Stimulated activated CD4-positive, alpha-beta T cell treated with anti-CD3 and anti-CD28 coated beads, Interleukin-4, amount 100 ng/mL, for 1 hour (primary cell): ENCODE measurements at regions not wholly inside any gene's neighbourhood (a gene's known extent, or its start where the extent isn't known, plus 50 kb on each side); places are given as distances from the start of the nearest gene placed in this dataset.

Experiments
- DNase-seq: peaks from one replicate; pipeline ENCODE4 v3.0.0-alpha.2; 2020

- DNase-seq = no peak
Measured at GRCh38 chr9:117945286-117945685, 241.1 kb downstream of the TLR4 start.

- DNase-seq = no peak
Measured at GRCh38 chr9:117951127-117951526, 246.9 kb downstream of the TLR4 start.

GRCh38 chr9:117952581-117952980 lies 248.4 kb downstream of the TLR4 start:
- DNase-seq = no peak

DNA sequence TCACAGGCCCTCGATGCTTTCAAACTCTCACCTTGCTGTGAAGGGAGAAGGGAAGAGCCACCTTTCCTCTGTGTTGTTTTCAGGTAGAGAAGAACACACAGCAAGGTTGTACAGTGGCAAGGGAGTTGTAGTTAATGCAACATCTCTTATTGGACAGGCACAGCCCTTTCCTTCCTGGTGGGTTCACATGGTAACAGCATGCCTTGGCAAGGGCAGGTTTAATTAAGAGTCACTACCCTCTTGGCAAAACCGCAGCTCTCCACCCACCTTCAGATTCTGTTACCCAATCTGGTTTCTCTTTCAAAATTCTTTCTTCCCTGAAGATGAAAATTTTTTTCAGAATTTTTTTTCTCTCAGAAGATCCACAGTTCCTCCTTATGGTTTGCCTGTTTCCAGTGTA lies 253.1 kb downstream of the TLR4 start:
- DNase-seq = no peak

DNA sequence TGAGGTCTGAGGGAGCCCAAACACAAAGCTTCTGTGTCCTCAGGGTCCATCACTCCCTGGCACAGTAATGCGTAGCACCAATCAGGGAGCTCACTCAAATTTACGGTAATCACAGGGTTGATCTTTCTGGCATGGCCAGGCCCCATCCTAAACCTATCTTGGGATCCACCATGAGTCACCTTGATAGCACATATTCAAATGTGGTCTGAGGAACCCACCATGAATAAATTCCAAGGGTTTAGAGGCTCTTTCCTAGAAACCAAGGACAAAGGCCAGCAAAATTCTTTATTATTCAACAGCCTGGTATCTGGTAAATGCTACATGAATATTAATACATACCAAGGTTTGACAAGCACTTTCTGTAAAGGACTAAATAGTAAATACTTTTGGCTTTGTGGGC lies 254.5 kb downstream of the TLR4 start:
- DNase-seq = no peak

- no peak for DNase-seq
Measured at GRCh38 chr9:117963493-117964090, 259.4 kb downstream of the TLR4 start.

GRCh38 chr9:117970276-117971050 lies 266.3 kb downstream of the TLR4 start:
- no peak for DNase-seq

GRCh38 chr9:117974108-117974507 lies 269.9 kb downstream of the TLR4 start:
- no peak for DNase-seq

DNA sequence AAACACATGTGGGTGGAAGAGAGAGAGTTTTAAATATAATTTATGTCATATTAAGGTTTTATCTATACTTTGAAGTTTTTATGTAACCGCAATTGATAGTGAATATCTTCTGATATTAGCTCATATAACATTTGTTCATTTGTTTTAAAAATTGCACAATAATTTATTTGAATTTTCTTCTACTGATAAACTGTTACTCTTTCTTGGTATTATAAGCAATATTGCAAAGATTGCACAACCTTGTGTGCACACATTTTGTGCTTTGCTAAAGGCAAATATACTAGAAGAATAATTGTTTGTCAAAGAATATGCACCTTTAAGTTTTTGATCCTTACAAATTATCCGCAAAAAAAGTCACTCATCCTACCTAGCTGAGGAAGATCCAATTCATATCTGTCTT lies 275.7 kb downstream of the TLR4 start:
- no peak for DNase-seq

GRCh38 chr9:117987945-117988344 lies 283.7 kb downstream of the TLR4 start:
- no peak for DNase-seq

DNA sequence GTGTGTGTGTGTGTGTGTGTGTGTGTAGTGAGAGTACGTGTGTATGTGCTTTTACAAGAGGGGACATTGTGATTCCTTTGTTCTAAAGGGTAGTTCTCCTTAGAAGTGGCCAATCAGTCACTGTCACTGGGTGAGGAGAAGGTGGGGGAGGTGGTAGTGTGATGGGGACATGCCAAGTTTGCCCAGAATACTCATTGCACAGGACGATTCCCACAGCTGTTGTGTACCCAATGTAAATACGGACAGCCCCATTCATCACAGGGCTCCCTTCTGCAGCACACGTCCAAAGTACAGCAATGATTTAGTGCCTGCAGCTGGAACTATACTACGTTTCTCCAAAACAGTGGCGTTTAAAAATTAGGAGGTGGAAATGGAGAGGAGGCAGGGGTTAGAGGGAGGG lies 287.8 kb downstream of the TLR4 start:
- DNase-seq = no peak

- no peak for DNase-seq
Measured at GRCh38 chr9:118000581-118000980, 296.4 kb downstream of the TLR4 start.

- no peak for DNase-seq
Measured at GRCh38 chr9:118003240-118003639, 299.0 kb downstream of the TLR4 start.

DNA sequence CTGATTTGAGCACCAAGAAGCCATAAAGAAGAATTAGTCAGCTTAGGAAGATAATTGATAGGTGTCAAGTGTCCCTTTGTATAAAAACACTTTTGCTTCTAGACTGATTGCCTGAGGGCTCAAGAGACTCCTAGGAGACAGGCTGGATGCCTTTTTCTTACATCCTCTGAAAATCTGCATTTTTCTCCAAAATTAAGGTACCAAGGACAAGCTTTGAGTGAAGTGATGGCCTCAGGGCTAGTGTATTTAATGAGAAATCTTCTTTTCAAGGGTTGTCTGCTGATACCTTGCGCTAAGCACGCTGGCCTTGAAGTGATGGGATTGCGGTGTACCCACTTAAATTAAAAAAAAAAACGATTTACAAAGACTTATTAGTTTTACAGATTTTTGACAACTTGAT lies 304.0 kb downstream of the TLR4 start:
- DNase-seq = no peak

DNA sequence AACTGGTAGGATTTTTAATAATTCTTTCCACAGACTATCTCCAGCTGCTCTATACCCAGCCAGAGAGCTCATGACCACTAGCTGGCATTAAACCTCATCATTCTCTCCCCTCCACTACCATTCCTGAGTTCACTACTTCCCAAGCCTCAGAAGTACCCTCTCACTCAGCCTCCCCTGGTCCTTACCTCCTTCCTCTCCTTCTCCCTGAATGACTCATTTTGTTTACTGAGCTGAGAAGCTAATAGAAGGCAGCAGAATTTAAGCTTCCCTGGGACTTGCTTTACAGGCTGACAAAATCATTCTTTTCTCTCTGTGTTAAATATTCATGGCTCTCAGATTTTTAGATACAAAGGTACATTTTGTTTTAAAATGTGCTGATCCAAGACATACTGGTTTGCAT lies 305.4 kb downstream of the TLR4 start:
- DNase-seq = no peak

DNA sequence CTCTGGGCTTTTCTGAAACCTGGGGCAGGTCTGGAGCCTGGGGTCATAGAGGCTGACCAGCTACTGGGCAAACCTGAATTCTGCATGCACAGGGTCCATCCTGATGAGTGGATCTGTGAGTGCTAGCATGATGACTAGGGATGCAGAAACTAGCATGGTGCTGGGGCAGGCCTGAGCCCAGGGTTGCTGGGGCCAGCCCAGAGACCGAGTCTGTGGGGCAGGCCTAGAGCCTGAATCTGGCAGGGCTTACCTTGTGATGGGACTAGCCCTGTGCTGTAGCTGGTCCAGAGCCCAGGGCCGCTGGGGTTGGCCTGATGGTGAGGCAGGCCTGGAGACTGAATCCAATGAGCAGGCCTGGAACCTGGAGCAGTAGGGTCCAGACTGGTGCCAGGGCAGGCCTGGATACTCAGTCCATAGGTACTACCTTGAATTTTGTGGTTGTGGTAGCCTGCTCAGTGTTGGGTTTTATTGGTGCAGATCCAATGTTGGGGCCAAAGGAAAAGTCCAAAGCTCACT lies 313.5 kb downstream of the TLR4 start:
- DNase-seq = no peak

DNA sequence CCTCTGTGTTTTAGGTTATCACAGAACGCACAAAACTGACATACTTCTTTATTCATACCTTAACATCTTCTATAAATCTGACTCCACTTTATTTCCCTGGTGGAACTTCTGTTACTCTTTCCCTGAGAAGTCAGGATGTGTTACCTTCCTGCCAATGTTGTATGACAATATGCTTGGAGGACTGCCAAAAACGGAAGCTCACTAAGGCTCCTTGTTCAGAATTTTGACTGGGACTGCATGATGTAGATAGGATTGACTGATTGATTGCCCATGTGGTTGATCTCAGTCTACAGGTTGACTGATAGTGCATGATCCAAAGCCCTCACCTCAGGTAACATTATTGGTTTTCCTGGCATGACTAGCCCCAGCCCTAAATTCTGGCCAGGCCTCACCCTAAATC lies 319.4 kb downstream of the TLR4 start:
- DNase-seq = no peak

GRCh38 chr9:118028225-118028624 lies 324.0 kb downstream of the TLR4 start:
- no peak for DNase-seq

GRCh38 chr9:118029425-118029824 lies 325.2 kb downstream of the TLR4 start:
- DNase-seq = no peak

- no peak for DNase-seq
Measured at GRCh38 chr9:118034701-118035100, 330.5 kb downstream of the TLR4 start.

- DNase-seq = no peak
Measured at GRCh38 chr9:118038713-118039112, 334.5 kb downstream of the TLR4 start.

DNA sequence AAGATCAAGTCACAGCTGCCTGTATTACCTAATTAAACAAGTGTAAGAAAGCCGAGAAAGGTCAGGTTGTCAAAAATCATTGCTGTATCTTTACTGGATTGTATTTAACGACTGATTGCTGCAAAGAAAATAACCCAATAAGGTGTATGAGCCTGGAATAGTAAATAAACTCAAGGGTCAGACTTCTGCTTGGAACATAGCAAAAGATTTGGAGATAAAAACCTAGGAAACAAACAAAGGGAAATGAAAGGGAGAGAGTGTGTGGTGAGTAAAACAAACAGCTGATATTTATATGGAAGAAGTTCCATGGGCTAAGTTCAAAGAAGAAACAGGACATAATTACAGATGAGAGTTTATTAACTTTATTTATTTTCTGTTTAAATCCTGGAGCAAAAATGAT lies 354.0 kb downstream of the TLR4 start:
- no peak for DNase-seq

DNA sequence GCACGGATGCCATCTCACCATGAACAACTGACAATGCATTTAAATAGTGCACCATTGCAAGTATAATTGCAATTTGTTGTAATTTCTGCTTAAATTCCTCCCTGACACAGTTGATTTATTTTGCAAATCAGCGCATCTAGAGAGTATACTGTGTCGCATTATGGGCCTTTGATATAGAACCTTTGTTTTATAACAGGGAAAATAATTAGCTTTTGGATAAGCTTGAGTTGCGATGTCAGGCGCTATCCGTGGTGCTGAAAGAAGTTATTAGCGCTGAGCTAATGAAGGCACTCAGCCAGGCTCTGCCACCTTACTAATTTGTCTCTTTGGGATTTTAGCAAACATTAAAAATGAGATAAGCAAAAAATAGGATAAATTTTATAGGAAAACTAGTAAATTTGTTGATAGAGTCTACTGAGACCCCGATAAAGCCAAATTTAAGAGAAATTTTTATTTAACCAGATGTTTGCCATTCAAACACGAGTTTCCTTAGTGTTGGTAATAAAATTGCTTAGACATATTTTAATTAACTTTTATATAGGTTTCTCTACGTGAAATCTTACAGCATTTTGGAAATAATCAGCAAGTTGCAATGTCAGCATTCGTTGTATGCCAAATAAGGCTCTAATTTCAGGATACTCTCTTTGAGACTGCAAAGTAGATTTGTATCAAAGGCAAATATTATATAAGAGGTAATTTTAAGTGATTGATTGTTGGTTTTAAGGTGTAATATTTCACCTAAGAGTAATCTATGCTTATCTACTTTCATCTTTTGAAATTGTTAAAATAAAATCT lies 355.5 kb downstream of the TLR4 start:
- no peak for DNase-seq

GRCh38 chr9:118083161-118083560 lies 379.0 kb downstream of the TLR4 start:
- no peak for DNase-seq
